ENCODE measurements at regions not wholly inside any gene's neighbourhood (a gene's known extent, or its start where the extent isn't known, plus 50 kb on each side); places are given as distances from the start of the nearest gene placed in this dataset.
"Not testable (repeated sequence)": the region's sequence is repeated elsewhere in the genome, so short reads cannot be mapped to it uniquely, and the experiment has no call there.

DNA sequence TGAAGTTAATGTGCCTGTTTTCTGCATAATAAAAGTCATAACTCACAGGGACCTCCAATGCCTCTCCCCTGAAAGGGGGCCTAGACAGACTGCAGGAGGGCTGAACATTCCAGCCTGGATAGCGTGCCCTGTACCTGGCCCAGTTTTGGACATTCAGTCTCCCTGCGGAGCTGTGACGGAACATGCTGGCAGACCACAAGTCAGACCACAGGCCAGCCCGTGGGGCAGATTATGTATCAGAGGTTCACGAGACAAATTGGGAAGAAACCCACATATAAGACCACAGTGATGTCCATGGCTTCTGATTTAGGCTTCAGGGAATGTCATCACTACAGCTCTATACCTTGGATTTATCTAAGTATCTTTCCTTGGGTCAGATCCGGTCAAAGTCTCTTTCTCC is 151.5 kb upstream of the POU3F1 start:
- no peak for DNase-seq (ENCODE audit: low read depth in 1 of 2, low spot score in 1 of 2)

DNA sequence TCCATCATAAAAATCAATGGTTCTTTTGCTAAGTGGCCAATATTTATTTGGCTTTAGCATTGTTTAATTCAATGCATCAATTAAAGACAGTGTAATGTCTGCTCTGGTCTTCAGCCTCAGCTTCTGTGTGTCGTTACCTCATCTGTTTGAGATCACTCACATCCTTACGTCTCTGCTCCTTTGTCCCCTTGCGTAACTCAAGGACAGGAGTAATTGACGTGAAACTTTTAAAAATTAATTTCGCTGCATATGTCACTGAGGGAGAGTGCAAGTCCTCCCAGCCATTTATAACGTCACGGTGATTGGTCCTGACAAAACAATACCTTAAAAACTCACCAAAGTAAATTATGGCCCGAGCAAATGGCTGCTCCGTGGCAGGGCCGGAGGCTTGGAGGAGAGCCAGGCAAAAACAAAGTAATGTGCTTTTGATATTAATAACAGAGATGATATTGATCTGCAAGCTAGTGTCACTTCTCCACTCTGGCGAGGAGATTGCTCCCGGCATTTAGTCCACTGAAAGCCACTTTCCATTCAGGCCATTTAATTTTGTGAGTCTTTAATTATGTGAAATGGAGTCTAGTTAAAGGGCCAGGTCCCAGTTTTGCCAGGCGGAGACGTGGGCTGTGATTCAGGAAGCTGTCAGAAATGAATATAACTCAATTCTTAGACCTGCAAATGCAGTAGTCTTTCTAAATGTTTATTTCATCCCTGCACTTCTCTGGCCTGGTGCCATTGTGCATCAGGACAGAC is 150.9 kb upstream of the POU3F1 start:
- DNase-seq (ENCODE audit: low read depth in 1 of 2, low spot score in 1 of 2), result no peak

DNA sequence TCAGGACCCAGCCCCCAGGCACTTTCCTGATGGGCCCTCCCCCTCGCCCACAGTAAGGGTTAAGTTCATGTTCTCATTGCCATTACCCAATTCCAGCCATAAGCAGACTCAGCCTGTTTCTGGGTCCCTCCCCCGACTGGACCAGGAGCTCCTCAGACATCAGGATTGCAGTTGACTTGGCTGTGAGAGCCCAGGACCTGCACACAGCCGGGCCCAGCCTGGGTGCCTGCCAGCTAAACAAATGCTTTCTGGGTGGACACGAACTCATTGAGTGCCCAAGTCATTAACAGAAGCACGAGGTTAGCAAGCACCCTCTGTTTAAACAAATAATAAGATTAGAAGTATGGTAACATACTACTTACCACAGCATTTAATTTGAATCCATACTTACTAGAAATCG is 147.9 kb upstream of the POU3F1 start:
- no peak for DNase-seq (ENCODE audit: low read depth in 1 of 2, low spot score in 1 of 2)

DNA sequence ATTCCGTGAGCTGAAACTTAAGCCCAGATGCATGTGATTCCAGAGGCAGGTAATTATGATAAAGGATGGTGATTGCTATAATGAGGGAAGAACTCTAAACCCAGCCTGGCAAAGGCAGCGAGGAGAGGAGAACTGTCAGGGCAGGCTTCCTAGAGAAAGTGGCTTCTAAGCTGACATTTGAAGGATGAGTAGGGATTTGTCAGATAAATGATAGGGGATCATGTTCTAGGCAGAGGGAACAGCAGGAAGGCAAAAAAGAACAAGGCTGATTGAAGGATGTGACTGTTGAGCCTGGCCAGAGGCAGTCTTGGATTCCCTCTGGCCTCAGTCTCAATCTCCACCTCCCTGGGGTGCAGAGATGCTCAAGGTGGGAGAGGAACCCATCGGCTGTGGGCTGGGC is 146.4 kb upstream of the POU3F1 start:
- no peak for DNase-seq (ENCODE audit: low read depth in 1 of 2, low spot score in 1 of 2)

DNA sequence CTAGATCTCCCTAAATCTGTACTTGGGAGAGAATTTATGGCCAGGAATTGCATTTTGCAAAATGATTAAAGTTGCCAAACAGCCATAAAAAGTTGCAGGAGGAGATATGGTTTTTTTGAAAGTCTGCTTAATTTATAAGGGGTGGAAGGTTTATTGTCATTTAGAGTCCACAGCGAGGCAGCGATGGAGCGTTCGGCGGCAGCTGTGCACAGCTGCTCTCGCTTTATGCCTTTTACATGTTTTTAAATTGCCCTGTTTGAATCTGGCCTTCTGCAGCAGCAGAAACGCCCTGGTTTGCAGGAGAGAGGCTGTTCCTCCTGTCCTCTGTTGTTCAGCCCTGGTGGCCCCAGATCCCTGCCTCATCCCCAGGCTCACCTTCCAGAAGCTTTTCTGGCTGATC is 144.9 kb upstream of the POU3F1 start:
- DNase-seq (ENCODE audit: low read depth in 1 of 2, low spot score in 1 of 2), result no peak

DNA sequence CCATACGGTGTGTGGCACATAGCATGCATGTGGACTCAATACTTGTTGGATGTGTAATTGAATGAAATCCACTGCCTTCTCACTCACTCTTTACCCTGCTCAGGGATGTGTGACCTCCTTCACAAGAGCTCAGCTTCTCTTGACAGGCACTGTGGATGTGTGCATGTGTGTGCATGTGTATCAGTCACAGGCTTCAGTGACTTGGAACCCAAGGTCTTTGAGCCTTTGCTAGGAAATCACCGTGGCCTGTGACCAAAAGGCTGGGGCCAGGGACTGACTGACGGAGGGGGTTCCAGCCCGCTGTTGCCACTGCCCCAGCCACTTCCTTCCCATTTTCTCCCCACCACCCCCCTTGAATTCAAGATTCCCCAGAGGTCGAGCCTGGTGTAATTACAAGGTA is 144.4 kb upstream of the POU3F1 start:
- no peak for DNase-seq (ENCODE audit: low read depth in 1 of 2, low spot score in 1 of 2)

DNA sequence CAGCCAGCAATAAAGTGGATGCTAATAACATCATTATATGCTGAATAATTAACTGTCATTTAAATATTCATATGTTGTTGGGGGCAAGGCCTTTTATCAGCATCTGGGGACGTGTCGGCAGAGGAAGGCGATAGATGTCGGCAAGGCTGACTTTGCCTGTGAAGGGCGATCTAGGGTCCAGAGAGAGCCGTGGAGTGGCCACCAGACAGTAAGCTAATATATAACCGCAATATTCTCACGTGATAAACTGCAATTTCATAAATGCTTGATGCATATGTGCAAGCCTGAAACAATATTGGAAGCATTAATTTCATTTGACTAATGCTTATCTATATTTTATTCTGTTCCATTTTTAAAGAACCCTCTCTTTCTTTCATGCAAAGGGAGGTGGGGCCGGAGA is 141.0 kb upstream of the POU3F1 start:
- DNase-seq (ENCODE audit: low read depth in 1 of 2, low spot score in 1 of 2), result no peak

DNA sequence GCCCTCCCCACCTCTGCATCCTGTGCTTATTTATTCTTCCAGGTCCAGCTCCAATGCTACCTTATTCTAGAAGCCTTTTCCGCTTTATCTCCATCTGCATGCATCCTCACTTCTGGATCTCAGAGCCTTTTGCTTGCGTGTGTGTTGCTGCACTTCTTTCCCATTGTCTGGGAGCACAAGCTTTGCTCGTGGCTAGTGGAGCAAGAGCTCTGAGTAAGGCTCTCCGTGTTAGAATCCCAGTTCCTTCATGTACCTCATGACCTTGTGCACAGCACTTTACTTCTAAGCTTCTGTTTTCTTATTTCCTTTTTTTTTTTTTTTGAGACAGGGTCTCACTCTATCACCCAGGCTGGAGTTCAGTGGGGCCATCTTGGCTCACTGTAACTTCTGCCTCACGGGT is 140.0 kb upstream of the POU3F1 start:
- no peak for DNase-seq (ENCODE audit: low read depth in 1 of 2, low spot score in 1 of 2)

DNA sequence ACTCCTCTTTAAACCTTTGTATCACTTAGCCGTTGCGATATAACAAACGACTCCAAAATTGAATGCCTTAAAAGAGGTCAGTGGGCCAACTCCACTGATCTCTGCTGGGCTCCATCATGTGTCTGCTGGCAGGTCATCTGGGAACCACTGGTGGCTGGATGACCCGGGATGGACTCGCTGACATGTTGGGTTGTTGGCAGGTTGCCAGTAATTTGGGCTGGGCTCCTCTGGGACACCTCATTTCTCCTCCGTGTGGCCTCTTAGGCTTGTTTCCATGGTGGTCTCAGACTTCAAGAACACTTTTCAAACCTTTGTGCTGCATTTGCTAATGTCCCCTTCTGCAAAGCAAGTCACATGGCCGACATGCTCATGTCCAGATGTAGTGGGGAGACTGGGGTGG is 139.3 kb upstream of the POU3F1 start:
- no peak for DNase-seq (ENCODE audit: low read depth in 1 of 2, low spot score in 1 of 2)

DNA sequence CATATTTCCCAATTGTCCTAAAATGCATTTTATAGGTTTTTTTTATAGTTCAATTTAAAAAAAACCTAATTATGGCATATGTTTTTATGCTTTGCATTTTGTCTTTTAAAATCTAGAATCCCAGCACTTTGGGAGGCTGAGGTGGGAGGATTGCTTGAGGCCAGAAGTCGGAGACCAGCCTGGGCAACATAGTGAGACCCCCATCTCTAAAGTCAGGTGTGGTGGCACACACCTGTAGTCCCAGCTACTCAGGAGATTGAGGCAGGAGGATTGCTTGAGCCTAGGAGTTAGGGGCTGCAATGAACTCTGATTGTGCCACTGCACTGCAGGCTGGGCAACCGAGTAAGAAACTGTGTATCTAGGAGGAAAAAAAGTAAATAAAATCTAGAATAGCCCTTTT is 137.2 kb upstream of the POU3F1 start:
- no peak for DNase-seq (ENCODE audit: low read depth in 1 of 2, low spot score in 1 of 2)

DNA sequence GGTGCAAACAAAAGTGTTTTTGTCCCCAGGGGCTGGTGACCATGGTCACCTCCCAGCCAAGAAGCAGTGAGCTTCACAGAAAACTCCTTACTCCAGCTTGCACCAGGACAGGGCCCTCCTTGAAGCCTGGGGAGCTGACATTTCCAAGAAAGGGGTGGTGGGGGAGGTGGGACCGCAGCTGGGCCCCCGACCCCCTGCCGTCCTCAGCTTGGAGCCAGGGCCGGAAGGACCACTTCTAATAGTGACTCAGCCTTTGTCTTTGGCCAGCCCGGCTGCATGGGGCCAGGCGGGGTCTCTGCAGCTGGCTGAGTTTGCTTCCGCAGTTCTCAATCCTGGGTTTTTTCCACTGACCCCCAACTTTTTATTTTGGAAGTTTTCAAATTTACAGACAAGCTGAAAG is 136.5 kb upstream of the POU3F1 start:
- DNase-seq (ENCODE audit: low read depth in 1 of 2, low spot score in 1 of 2), result no peak

DNA sequence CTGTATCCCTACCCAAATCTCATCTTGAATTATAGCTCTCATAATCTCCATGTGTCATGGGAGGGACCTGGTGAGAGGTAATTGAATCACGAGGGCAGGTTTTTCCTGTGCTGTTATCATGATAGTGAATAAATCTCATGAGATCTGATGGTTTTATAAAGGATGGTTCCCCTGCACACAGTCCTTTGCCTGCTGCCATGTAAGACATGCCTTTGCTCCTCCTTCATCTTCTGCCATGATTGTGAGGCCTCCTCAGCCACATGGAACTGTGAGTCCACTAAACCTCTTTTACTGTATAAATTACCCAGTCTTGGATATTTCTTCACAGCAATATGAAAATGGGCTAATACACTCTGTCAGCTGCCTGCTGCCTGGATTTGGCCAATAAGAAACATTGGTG is 133.8 kb upstream of the POU3F1 start:
- DNase-seq (ENCODE audit: low read depth in 1 of 2, low spot score in 1 of 2), result not testable (repeated sequence)

DNA sequence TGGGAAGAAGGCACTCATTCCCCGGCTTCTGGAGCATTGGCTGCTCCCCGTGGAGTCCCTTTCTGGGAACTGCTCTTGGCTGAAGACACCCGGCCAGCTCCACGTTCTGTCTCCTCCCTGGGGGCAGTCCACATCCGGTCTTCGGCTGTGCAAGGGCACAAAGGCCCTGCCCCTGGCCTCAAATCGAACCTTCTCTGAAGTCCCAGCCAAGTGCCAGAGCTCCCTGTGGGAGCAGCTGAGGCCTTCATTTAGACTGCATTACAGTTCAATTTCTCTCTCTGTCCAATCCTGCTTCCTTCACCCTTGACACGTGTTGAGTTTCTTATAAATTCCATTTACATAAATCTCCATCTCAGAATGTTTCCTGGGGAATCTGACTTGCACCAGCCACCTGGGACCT is 132.9 kb upstream of the POU3F1 start:
- no peak for DNase-seq (ENCODE audit: low read depth in 1 of 2, low spot score in 1 of 2)

DNA sequence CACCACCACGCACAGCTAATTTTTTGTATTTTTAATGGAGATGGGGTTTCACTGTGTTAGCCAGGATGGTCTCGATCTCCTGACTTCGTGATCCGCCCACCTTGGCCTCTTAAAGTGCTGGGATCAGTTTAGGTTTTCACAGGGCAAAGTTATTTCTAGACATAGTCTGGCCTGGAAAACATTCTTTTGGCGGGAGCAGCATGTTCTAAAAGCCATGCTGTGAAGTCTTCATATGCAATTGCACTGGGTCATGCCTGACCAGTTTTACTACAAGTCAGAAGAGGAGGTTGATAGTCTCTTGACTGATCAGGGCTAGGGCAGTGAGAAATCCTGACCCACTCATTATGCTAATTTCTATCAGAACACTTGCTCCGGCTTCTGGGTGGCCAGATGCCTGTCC is 131.6 kb upstream of the POU3F1 start:
- DNase-seq (ENCODE audit: low read depth in 1 of 2, low spot score in 1 of 2), result no peak

DNA sequence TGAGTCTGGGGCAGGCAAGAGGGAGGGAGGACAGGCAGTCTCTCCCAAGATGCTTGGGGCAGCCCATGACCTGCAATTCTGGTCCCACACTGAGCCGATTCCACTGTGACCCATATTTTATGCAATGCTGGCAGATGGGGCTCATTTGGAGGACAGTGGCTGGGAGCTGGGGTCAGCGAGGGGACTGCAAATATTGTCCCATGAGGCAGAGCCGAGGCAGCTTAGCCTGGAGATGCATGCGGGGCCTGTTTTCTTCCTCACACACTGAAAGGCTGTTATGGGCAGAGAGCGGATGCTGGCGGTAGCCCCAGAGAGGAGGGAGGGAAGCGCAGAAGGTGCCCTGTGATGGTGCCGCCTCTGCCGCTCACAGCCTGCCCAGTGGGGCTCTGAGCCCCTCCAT is 128.5 kb upstream of the POU3F1 start:
- DNase-seq (ENCODE audit: low read depth in 1 of 2, low spot score in 1 of 2), result no peak

DNA sequence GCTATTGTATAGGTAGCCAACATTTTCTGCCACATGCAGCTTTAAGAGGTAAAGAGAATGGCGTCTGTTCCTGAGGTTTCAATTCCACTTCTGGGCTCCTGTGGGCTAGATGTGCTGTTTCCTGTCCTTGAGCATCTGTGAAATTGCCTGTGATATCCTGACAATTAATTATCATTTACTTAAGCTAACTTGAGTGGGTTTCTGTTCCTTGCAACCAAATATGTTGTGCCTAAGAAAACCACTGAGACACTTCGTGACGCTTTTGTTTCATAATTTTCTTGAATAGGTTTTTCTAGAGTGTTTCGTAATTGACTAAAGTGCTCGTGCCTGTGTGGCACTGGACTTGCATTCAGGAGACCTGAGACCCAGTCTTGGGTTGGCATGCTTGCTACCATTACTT is 127.3 kb upstream of the POU3F1 start:
- no peak for DNase-seq (ENCODE audit: low read depth in 1 of 2, low spot score in 1 of 2)

DNA sequence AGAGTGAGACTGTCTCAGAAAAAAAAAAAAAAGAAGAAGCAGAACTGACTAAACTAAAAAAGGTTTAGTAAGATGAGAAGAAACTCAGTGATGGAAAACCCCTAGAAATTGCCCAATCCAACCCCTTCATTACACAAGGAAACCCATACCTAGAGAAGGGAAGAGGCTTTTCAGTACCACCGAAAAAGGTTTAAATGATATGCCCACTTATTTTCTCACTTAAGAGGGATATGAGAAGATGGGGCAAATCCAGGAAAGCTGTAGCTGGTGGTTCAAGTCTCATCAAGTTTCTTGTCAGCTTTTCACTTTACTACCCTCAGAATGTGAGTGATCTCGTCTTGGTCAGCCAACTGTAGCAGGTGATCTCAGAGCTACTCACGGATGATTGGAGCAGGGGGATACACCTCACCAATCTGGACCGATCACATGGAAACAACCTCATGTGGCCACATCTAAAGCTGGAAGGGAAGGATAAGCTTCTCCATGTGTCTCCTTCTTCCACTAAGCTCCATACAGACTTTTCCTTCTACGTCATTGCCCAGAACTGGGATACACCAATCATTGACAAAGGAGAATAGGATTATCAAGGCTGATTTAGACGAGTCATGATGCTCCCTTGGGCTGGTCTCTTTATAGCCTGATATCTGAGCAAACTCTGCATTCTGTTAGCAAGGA is 126.7 kb upstream of the POU3F1 start:
- no peak for DNase-seq (ENCODE audit: low read depth in 1 of 2, low spot score in 1 of 2)

DNA sequence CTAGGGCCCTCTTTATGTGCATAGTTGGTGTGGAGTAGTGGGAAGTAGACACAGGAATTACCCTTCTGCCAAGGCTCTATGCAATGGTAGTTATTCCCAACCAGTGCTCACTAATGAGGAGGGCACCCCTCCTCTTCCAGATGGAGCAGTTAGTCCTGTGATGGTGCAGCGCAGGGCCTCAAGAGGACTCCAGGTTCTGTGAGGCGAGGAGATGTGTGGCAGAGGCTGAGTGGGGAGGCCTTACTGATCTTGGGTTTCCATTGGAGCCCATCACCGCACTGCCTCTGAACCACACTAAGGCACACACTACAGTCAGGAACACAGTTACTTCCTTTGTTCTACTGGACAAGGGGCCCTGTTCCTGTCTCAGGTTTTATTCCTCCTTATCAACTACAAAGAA is 122.5 kb upstream of the POU3F1 start:
- no peak for DNase-seq (ENCODE audit: low read depth in 1 of 2, low spot score in 1 of 2)

DNA sequence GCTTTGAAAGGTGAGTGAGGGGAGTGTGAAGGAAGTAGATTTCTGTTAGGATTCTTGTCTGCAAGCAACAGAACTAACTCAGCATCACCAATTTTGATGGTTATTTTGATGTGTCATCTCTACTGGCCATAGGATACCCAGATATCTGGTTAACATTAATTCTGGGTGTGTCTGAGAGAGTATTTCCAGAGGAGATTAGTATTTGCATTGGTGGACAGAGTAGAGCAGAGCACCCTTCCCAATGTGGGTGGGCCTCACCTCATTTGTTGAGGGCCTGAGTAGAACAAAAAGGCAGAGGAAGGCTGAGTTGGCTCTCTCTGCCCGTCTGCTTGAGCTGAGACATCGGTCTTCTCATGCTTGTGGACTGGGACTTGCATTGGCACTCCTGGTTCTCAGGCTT is 121.8 kb upstream of the POU3F1 start:
- DNase-seq (ENCODE audit: low read depth in 1 of 2, low spot score in 1 of 2), result no peak

DNA sequence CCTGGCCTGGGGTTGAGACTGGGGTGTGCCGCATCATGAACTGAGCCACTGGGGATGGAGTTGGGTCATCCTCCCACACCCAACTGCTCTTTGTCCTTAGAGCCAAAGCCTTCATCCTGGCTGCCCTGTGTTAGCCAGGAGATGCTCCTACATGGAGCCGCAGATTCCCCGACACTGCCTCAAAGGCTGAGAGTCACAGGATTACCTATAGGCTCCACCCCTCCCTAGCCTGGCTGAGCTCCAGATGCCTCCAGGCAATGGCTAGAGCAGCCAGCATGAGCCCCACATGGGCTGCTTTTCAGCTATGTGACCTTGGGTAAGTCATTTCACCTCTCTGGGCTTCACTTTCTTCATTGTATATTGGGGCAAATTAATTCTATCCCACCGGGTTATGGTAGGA is 119.9 kb upstream of the POU3F1 start:
- no peak for DNase-seq (ENCODE audit: low read depth in 1 of 2, low spot score in 1 of 2)

DNA sequence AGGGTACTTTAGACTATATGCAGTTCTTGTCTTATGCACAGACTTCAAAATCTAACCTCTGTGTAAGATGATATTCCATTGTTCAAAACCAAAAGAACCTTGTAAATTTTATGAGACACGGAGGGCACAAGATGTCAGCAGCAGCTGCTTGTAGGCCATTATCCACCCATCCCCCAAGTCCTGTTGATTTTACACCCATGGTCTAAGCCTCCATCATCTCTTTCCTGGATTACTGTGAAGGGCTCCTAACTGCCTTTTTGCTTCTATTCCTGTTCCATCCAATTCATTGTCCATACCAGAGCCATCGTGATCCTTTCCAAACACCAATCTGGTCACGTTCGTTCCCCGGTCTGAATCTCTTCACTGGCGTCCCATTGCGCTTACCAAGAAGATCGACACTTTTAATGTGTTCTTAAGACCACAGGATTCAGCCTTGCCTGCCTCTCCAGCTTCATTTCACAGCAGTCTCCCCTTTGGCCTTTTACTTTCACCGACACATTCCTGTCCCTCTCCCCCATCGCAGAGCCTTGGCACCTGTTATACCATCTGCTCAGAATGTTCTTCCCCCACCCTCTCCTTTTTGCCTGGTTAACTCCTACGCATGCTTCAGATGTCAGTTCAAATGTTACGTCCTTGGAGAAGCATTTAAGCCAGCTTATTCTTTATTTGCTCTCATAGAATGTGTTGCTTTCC is 107.3 kb upstream of the POU3F1 start:
- DNase-seq (ENCODE audit: low read depth in 1 of 2, low spot score in 1 of 2), result no peak

DNA sequence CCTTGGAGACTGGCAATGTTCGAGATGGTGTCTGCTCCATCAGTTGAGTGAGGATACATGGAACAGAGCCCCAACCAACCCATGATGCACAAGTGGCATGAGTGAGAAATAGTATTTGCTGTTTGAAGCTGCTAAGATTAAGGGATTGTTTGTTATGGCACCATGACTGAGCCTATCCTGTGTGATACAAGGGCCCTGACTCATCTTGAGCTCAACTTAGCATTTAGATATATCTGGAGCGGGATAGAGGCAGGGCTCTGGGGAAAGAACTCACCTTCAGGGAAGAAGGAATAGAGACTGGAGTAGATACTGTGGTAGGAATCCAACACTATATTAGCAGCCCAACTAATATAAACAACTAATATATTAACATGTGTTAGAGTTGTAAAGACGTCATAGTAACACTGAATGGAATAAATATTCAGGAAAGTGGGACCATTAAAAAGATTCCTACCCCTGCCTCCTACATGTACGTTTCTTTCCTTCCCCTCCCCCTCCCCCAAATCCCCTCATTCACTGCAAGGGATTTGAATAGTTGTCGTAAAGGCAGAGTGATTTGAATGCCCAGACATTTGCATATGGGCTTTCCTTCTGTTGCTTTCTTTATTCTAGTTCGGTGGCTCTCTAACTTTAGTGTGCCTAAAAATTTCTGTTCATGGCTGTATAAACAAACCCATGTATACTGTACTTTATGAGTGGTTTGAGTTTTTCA is 106.6 kb upstream of the POU3F1 start:
- no peak for DNase-seq (ENCODE audit: low read depth in 1 of 2, low spot score in 1 of 2)
